Parathyroid adenoma (tissue), 2 donors: ENCODE measurements at regions not wholly inside any gene's neighbourhood (a gene's known extent, or its start where the extent isn't known, plus 50 kb on each side); places are given as distances from the start of the nearest gene placed in this dataset.
"Not testable (repeated sequence)": the region's sequence is repeated elsewhere in the genome, so short reads cannot be mapped to it uniquely, and the experiment has no call there.

Experiments
- H2AFZ ChIP-seq: fragments of 300-600 bp; sonication (generic); one replicate; pipeline ENCODE4 v1.7.0; 2017; ENCODE audit warnings: antibody characterized with exemption, mild to moderate bottlenecking
- H3K27ac ChIP-seq: fragments of 300-600 bp; sonication (generic); one replicate; pipeline ENCODE4 v1.7.0; 2017
- H3K27me3 ChIP-seq: fragments of 300-600 bp; sonication (generic); one replicate; pipeline ENCODE4 v1.7.0; 2017; ENCODE audit warnings: low read length; ENCODE audit not compliant: control insufficient read depth, insufficient read depth
- H3K36me3 ChIP-seq: fragments of 300-600 bp; sonication (generic); one replicate; pipeline ENCODE4 v1.7.0; 2017; ENCODE audit warnings: low read length; ENCODE audit not compliant: control insufficient read depth, insufficient read depth
- H3K4me1 ChIP-seq: fragments of 300-600 bp; sonication (generic); one replicate; pipeline ENCODE4 v1.7.0; 2017; ENCODE audit warnings: control low read depth
- H3K4me2 ChIP-seq: fragments of 300-600 bp; sonication (generic); one replicate; pipeline ENCODE4 v1.7.0; 2017; ENCODE audit warnings: low read length
- H3K4me3 ChIP-seq: fragments of 300-600 bp; sonication (generic); one replicate; pipeline ENCODE4 v1.7.0; 2017; ENCODE audit warnings: low read depth, low read length
- H3K79me2 ChIP-seq: fragments of 300-600 bp; sonication (generic); one replicate; pipeline ENCODE4 v1.7.0; 2017; ENCODE audit warnings: control low read depth
- H3K9ac ChIP-seq: fragments of 300-600 bp; sonication (generic); one replicate; pipeline ENCODE4 v1.7.0; 2017; ENCODE audit warnings: mild to moderate bottlenecking
- H3K9me3 ChIP-seq: fragments of 300-600 bp; sonication (generic); one replicate; pipeline ENCODE4 v1.7.0; 2017; ENCODE audit warnings: low read length; ENCODE audit not compliant: control insufficient read depth
- CTCF ChIP-seq: fragments of 300-600 bp; sonication (generic); IDR thresholded peaks from one replicate; pipeline ENCODE4 v1.7.0; 2017; ENCODE audit warnings: antibody characterized with exemption, mild to moderate bottlenecking
- donor health status: primary hyperparathyroidism.

- Histone ChIP-seq H3K36me3 (no peaks in the 10 kb centered on the region), H3K27ac (no peak overlapping the region), H3K9ac (no peak overlapping the region), H2AFZ (no peak overlapping the region), H3K4me3 (no peak overlapping the region), H3K4me2 (no peak overlapping the region), H3K27me3 (no peaks in the 10 kb centered on the region), H3K79me2 (no peaks in the 10 kb centered on the region), H3K9me3 (no peaks in the 10 kb centered on the region), H3K4me1 (no peaks in the 10 kb centered on the region)
- no peak for TF ChIP-seq CTCF
These were observed 131.9 kb downstream of the ADRA2C start for GRCh38 chr4:3898098-3898497.

- H2AFZ ChIP-seq, H3K79me2 ChIP-seq, H3K27me3 ChIP-seq, H3K4me1 ChIP-seq, H3K4me3 ChIP-seq, H3K9me3 ChIP-seq, H3K4me2 ChIP-seq, H3K9ac ChIP-seq, H3K27ac ChIP-seq, H3K36me3 ChIP-seq: not testable (repeated sequence)
These were observed 132.7 kb downstream of the ADRA2C start for GRCh38 chr4:3898928-3899327.

GRCh38 chr4:3904264-3904955 is 138.2 kb downstream of the ADRA2C start:
- not testable (repeated sequence) for H3K27ac ChIP-seq, H3K79me2 ChIP-seq, H3K27me3 ChIP-seq, H3K4me2 ChIP-seq, H3K9me3 ChIP-seq, H2AFZ ChIP-seq, H3K4me3 ChIP-seq, H3K4me1 ChIP-seq, H3K9ac ChIP-seq, H3K36me3 ChIP-seq

GRCh38 chr4:3909616-3910015 is 143.4 kb downstream of the ADRA2C start:
- not testable (repeated sequence) for H3K4me3 ChIP-seq, H3K36me3 ChIP-seq, H3K27ac ChIP-seq, H3K9ac ChIP-seq, H3K9me3 ChIP-seq, H3K27me3 ChIP-seq, H3K4me1 ChIP-seq, H2AFZ ChIP-seq, H3K79me2 ChIP-seq, H3K4me2 ChIP-seq

GRCh38 chr4:3910161-3910950 is 144.2 kb downstream of the ADRA2C start:
- H3K4me2 ChIP-seq, H3K9me3 ChIP-seq, H3K27ac ChIP-seq, H3K4me3 ChIP-seq, H3K9ac ChIP-seq, H3K36me3 ChIP-seq, H3K4me1 ChIP-seq, H3K27me3 ChIP-seq, H3K79me2 ChIP-seq, H2AFZ ChIP-seq: not testable (repeated sequence)

GRCh38 chr4:3911252-3911856 is 145.2 kb downstream of the ADRA2C start:
- Histone ChIP-seq H3K79me2 (no peaks in the 10 kb centered on the region), H3K4me2 (no peak overlapping the region), H3K27me3 (no peaks in the 10 kb centered on the region), H3K9ac (no peak overlapping the region), H3K27ac (no peak overlapping the region), H3K36me3 (no peaks in the 10 kb centered on the region), H3K4me3 (no peak overlapping the region), H3K4me1 (no peaks in the 10 kb centered on the region), H3K9me3 (no peaks in the 10 kb centered on the region), H2AFZ (no peak overlapping the region)
- no peak for TF ChIP-seq CTCF

- H2AFZ ChIP-seq, H3K4me1 ChIP-seq, H3K4me3 ChIP-seq, H3K27me3 ChIP-seq, H3K9ac ChIP-seq, H3K27ac ChIP-seq, H3K36me3 ChIP-seq, H3K79me2 ChIP-seq, H3K9me3 ChIP-seq, H3K4me2 ChIP-seq: not testable (repeated sequence)
These were observed 148.3 kb downstream of the ADRA2C start for GRCh38 chr4:3914511-3914910.

- not testable (repeated sequence) for H3K4me2 ChIP-seq, H3K9ac ChIP-seq
These were observed 153.3 kb downstream of the ADRA2C start for GRCh38 chr4:3919509-3919908.

GRCh38 chr4:3921902-3922301 is 155.7 kb downstream of the ADRA2C start:
- H3K4me1 ChIP-seq, H3K27ac ChIP-seq, H3K79me2 ChIP-seq, H3K4me2 ChIP-seq, H3K27me3 ChIP-seq, H3K9ac ChIP-seq, H2AFZ ChIP-seq, H3K4me3 ChIP-seq, H3K9me3 ChIP-seq, H3K36me3 ChIP-seq: not testable (repeated sequence)

More at GRCh38 chr4:3919509-3919908, 153.3 kb downstream of the ADRA2C start:
- H2AFZ ChIP-seq, H3K36me3 ChIP-seq, H3K27ac ChIP-seq, H3K9me3 ChIP-seq, H3K79me2 ChIP-seq, H3K4me1 ChIP-seq, H3K27me3 ChIP-seq, H3K4me3 ChIP-seq: not testable (repeated sequence)
